NCI-H82 treated with DMSO at 0.1 percent for 48 hours (cell line): ENCODE measurements at regions not wholly inside any gene's neighbourhood (a gene's known extent, or its start where the extent isn't known, plus 50 kb on each side); places are given as distances from the start of the nearest gene placed in this dataset.

Source experiments
- DNase-seq: peaks from one replicate; lab custom pipeline; 2025; ENCODE audit not compliant: unreplicated experiment; lab: John Stamatoyannopoulos, UW

GRCh38 chr18:41373612-41374011 lies 581.4 kb upstream of the PIK3C3 start:
- no peak for DNase-seq

- no peak for DNase-seq
Observed at GRCh38 chr18:41372046-41372665, 582.9 kb upstream of the PIK3C3 start.

- no peak for DNase-seq
Observed at GRCh38 chr18:41371156-41372045, 583.6 kb upstream of the PIK3C3 start.

GRCh38 chr18:41370740-41371139 lies 584.3 kb upstream of the PIK3C3 start:
- DNase-seq, result no peak

GRCh38 chr18:41357708-41358107 lies 597.3 kb upstream of the PIK3C3 start:
- DNase-seq, result no peak

- no peak for DNase-seq
Observed at GRCh38 chr18:41353777-41354528, 601.1 kb upstream of the PIK3C3 start.

- no peak for DNase-seq
Observed at GRCh38 chr18:41351430-41351829, 603.6 kb upstream of the PIK3C3 start.

- DNase-seq, result no peak
Observed at GRCh38 chr18:41347057-41347456, 608.0 kb upstream of the PIK3C3 start.

- no peak for DNase-seq
Observed at GRCh38 chr18:41343808-41344207, 611.2 kb upstream of the PIK3C3 start.

- DNase-seq, result no peak
Observed at GRCh38 chr18:41338341-41338740, 616.7 kb upstream of the PIK3C3 start.

- no peak for DNase-seq
Observed at GRCh38 chr18:41331661-41332060, 623.4 kb upstream of the PIK3C3 start.

- DNase-seq, result no peak
Observed at GRCh38 chr18:41326311-41326710, 628.7 kb upstream of the PIK3C3 start.

GRCh38 chr18:41324934-41325333 lies 630.1 kb upstream of the PIK3C3 start:
- DNase-seq, result no peak

GRCh38 chr18:41324020-41324791 lies 630.8 kb upstream of the PIK3C3 start:
- no peak for DNase-seq

- no peak for DNase-seq
Observed at GRCh38 chr18:41323044-41323443, 632.0 kb upstream of the PIK3C3 start.

GRCh38 chr18:41320100-41320499 lies 634.9 kb upstream of the PIK3C3 start:
- no peak for DNase-seq

- DNase-seq, result no peak
Observed at GRCh38 chr18:41315134-41315533, 639.9 kb upstream of the PIK3C3 start.

GRCh38 chr18:41311571-41312547 lies 643.2 kb upstream of the PIK3C3 start:
- no peak for DNase-seq

- no peak for DNase-seq
Observed at GRCh38 chr18:41297740-41298139, 657.3 kb upstream of the PIK3C3 start.

GRCh38 chr18:41269294-41269693 lies 685.7 kb upstream of the PIK3C3 start:
- no peak for DNase-seq
